GM12872 (cell line): ENCODE measurements at regions not wholly inside any gene's neighbourhood (a gene's known extent, or its start where the extent isn't known, plus 50 kb on each side); places are given as distances from the start of the nearest gene placed in this dataset.

Experiments
- TF ChIP-seq, protein P1 (sequence below): IDR thresholded peaks from 3 replicates; pipeline ENCODE4 v1.5.1; 2011; ENCODE audit warnings: low read depth, mild to moderate bottlenecking, low read length, moderate library complexity; ENCODE audit not compliant: insufficient read depth

DNA sequence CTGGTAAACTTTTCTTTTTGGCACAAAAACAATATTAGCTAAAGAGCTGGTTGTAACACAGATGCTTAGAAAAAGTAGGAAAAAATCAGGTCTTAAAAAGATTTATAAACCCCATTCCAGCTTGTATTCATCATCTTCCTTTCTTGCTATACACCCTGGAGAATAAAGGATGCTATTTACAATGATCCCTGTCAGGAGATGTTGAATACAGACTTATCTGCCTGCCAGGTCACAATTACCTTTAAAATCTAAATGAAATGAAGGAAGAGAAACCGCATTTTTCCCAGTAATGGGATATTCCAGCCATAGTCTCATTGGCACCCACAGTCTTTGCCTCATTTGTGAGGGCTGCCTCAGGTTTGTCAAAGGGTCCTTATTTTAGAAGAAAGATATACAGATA lies 394.1 kb upstream of the WWC1 start:
- TF ChIP-seq, protein P1, sequence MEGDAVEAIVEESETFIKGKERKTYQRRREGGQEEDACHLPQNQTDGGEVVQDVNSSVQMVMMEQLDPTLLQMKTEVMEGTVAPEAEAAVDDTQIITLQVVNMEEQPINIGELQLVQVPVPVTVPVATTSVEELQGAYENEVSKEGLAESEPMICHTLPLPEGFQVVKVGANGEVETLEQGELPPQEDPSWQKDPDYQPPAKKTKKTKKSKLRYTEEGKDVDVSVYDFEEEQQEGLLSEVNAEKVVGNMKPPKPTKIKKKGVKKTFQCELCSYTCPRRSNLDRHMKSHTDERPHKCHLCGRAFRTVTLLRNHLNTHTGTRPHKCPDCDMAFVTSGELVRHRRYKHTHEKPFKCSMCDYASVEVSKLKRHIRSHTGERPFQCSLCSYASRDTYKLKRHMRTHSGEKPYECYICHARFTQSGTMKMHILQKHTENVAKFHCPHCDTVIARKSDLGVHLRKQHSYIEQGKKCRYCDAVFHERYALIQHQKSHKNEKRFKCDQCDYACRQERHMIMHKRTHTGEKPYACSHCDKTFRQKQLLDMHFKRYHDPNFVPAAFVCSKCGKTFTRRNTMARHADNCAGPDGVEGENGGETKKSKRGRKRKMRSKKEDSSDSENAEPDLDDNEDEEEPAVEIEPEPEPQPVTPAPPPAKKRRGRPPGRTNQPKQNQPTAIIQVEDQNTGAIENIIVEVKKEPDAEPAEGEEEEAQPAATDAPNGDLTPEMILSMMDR, result no peak

DNA sequence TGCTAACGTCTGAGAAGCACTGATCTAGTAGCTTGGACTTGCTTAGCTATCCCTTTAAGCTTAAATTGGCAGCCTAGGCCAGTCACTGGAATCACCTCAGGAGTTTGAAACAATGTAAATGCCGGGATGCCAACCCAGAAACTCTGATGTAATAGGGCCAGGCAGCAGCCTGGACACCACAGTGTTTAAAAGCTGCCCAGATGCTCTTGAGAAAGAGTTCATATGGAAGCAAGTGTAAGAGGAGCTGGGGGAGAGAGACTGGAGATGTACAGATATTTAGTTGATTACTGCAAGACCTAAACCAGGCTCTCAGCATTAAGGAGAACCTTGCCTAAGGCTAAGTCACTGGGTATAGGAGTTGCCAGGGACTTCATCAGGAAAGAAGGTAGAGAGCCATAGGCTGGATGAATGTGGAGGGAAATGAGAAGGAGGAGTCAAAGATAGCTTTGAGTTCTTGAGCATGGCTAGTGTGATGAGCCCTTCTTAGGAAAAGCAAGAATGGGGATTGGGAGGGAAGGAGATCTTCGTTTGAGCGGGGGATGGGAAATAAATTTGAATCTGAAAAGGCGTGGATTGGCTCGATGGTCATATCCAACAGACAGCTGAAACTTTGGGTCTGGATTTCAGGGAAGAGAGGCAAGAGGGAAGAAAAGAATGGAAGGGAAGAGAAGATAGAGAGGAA lies 392.9 kb upstream of the WWC1 start:
- TF ChIP-seq, protein P1, result no peak

DNA sequence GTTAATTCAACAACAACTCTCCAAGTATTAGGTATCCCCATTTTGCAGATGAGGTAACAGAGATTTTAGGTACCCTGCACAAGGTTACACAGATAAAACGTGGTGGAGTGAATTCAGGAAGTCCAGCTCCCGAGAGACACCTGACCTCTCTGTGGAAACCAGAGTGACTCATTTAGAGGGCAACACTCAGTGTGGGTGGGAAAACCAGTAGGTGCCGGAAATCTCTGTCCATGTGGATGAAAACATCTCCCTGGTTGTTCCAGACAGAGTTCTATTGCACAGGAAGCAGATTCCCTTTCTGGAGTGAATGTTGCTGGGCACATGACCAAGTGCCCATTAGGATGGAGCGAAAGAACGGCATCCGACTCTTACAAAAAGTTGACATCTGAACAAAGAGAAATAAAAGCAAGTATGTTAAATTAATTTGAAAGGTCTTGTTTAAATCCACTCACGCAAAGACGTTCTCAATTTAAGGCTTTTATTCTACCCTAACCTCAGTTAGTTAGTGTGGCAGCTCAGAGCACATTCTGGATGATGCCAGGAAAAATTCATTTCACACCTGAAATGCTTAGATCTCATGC lies 391.9 kb upstream of the WWC1 start:
- TF ChIP-seq, protein P1, result no peak

DNA sequence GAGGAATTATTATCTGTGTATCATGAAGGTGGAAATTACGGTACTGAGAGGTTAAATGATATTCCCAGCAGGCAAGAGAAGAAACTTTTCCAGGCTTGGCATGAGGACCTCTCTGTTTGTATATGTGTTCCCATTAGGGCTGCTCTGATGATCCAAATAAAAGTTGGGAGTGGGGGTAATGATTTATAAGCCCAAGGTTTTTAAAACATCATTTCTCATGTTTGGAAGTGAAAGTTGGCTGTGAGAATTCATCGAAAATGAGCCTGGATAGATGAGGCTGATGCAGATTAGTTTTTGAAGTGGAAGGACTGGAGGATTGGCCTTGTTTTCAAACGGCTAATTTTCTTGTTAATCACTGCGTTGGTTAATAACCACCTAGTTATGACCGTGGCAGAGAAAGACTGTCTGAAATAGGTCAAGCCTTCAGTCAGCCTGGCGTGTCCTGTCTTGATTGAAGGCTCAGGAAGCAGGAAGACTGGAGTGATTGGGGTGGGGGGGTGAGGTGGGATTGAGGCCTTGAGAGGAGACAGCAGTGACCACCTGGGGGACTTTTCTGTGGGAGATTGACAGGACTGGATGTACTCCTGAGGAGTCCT lies 391.0 kb upstream of the WWC1 start:
- TF ChIP-seq, protein P1, result no peak

DNA sequence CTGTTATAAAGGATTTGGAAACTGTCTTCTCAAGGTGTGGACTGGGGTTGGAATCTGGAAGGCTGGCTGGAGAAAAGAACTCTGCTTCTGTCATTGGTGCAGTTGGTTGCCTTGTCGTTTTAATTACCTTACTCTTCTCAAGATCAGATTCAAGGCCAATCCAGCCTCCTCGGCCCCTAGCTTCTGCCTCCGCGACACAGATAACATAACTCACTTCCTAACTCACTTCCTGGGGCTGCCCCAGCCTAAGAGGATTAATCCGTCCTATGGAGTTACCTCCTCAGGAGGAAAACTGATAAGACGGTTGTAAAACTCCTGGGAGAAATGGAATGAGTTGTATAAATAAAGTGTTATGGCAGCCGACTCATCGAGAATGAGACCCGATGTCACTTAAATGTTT lies 389.1 kb upstream of the WWC1 start:
- TF ChIP-seq, protein P1, result no peak

DNA sequence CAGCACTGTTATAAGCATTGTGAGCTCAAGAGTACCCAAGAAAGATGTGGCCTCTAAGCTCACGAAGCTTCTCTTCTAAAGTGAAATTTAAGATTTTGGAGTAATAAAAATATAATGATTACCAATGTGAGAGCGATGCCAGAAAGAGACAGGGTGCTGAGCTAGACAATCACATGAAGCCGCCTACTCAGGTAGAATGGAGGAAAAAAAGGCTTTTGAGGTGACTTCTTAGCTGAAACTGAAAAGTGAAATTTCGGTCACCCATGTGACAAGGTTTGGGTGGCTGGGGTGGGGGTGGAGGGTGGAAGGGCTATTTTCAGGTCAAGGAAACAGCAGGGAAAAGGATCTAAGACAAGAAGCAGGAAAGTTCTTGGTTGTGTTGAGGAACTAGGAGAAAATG lies 388.2 kb upstream of the WWC1 start:
- TF ChIP-seq, protein P1, result no peak

DNA sequence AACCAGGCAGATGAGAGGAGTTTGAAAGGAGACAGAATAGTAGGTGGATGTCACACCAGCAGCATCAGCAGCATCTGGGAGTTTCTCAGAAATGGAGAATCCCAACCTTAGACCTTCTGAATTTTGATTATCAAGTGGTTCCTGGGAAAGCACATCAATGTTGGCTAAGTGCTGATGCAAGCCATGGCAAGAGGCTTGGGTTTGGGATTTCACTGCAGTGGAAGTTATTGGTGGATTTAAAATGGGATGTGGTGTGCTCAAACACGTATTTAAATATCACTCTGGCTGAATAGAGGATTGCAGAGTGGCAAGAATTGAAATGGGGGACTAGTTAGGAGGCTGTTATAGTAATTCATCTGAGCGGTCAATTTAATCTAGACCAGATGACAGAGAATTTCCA lies 387.8 kb upstream of the WWC1 start:
- TF ChIP-seq, protein P1, result no peak
